H1 (cell line): ENCODE measurements at regions not wholly inside any gene's neighbourhood (a gene's known extent, or its start where the extent isn't known, plus 50 kb on each side); places are given as distances from the start of the nearest gene placed in this dataset.

Experiments
- CTCF ChIA-PET: fragments of 300-600 bp; sonication (Branson Sonifier 250); formaldehyde crosslinking; loops from one replicate; lab custom pipeline; 2021; ENCODE audit not compliant: partially characterized antibody; lab: Charles Lee
- POLR2A ChIA-PET: fragments of 300-600 bp; sonication (Branson Sonifier 250); formaldehyde crosslinking; loops from one replicate; lab custom pipeline; 2021; ENCODE audit warnings: inconsistent platforms; ENCODE audit not compliant: partially characterized antibody; lab: Charles Lee
- DNase-seq, 2 experiments: peaks; one replicate each; pipeline versions ENCODE4 v3.0.0 to v3.0.0-alpha.2; 2010 to 2022; ENCODE audit warnings: low spot score in 2 of 2, low read depth in 1 of 2, mixed read lengths in 1 of 2
- FAIRE-seq: peaks from 2 replicates; lab custom pipeline; 2011; peaks lifted over from hg19 to GRCh38; lab: Jason Lieb, UNC
- H2AFZ ChIP-seq: 2 replicates; pipeline ENCODE4 v1.8.1; 2012; ENCODE audit warnings: low read length, inconsistent platforms
- H2AK5ac ChIP-seq: 2 replicates; pipeline ENCODE4 v1.6.1; 2013; ENCODE audit warnings: low read depth, low read length
- H2BK120ac ChIP-seq: replicated peaks from 2 replicates; pipeline ENCODE3; 2013; ENCODE audit warnings: low read depth, low read length, inconsistent platforms
- H2BK12ac ChIP-seq: 2 replicates; pipeline ENCODE4 v1.6.1; 2013; ENCODE audit warnings: low read depth, low read length
- H2BK15ac ChIP-seq: 2 replicates; pipeline ENCODE4 v1.6.1; 2013; ENCODE audit warnings: low read length
- H2BK20ac ChIP-seq: 2 replicates; pipeline ENCODE4 v1.6.1; 2013; ENCODE audit warnings: low read length
- H2BK5ac ChIP-seq: 2 replicates; pipeline ENCODE4 v1.6.1; 2013; ENCODE audit warnings: low read depth, low read length
- H3K14ac ChIP-seq: 2 replicates; pipeline ENCODE4 v1.6.1; 2013; ENCODE audit warnings: inconsistent platforms; ENCODE audit not compliant: insufficient read length
- H3K18ac ChIP-seq: 2 replicates; pipeline ENCODE4 v1.6.1; 2013; ENCODE audit warnings: low read length; ENCODE audit errors: extremely low read depth
- H3K23ac ChIP-seq: 2 replicates; pipeline ENCODE4 v1.6.1; 2013; ENCODE audit warnings: inconsistent platforms; ENCODE audit not compliant: insufficient read length
- H3K23me2 ChIP-seq: 2 replicates; pipeline ENCODE4 v1.6.1; 2013; ENCODE audit warnings: low read depth, low read length
- H3K27ac ChIP-seq: 2 replicates; pipeline ENCODE4 v1.6.1; 2011; ENCODE audit warnings: low read depth, low read length, inconsistent platforms
- H3K27me3 ChIP-seq, 4 experiments: replicated peaks in 1 of 4; 1 replicate in 1 of 4; 2 replicates in 3 of 4; pipeline versions ENCODE4 v1.6.1 to v1.8.1; 2011 to 2013; ENCODE audit warnings: low read length in 3 of 4, mild to moderate bottlenecking in 3 of 4, inconsistent platforms in 2 of 4, mixed read lengths in 2 of 4, moderate library complexity in 1 of 4; ENCODE audit not compliant: control insufficient read depth in 3 of 4, insufficient read depth in 3 of 4; ENCODE audit errors: extremely low read depth in 1 of 4
- H3K36me3 ChIP-seq, 4 experiments: 2 replicates each; pipeline versions ENCODE4 v1.6.1 to v1.8.1; 2011 to 2013; ENCODE audit warnings: mild to moderate bottlenecking in 4 of 4, low read length in 3 of 4, moderate library complexity in 2 of 4, control low read depth in 1 of 4, inconsistent platforms in 1 of 4; ENCODE audit not compliant: insufficient read depth in 4 of 4, control insufficient read depth in 2 of 4
- H3K4ac ChIP-seq: replicated peaks from 2 replicates; pipeline ENCODE3; 2013; ENCODE audit warnings: low read length, low read depth, mixed read lengths, inconsistent platforms; ENCODE audit not compliant: insufficient read length
- H3K4me1 ChIP-seq, 4 experiments: replicated peaks in 1 of 4; 1 replicate in 1 of 4; 2 replicates in 3 of 4; pipeline versions ENCODE4 v1.6.1 to v1.8.1; 2011 to 2013; ENCODE audit warnings: low read length in 3 of 4, inconsistent platforms in 2 of 4, mixed read lengths in 1 of 4; ENCODE audit not compliant: insufficient read depth in 4 of 4, control insufficient read depth in 3 of 4
- H3K4me2 ChIP-seq, 2 experiments: 2 replicates each; pipeline versions ENCODE4 v1.6.1 to v1.8.1; 2011 to 2013; ENCODE audit warnings: low read depth in 2 of 2, low read length in 2 of 2, control low read depth in 1 of 2, inconsistent platforms in 1 of 2, mild to moderate bottlenecking in 1 of 2; ENCODE audit not compliant: insufficient read depth in 1 of 2
- H3K4me3 ChIP-seq, 4 experiments: fragments of 200-600, 300-600 bp in 1 of 4; sonication (generic), shearing (Covaris generic), sonication (Bioruptor Twin) in 1 of 4; 2 replicates each; pipeline versions ENCODE4 v1.5.1 to v1.8.1; 2011 to 2016; ENCODE audit warnings: low read length in 4 of 4, low read depth in 3 of 4, control low read depth in 2 of 4, inconsistent platforms in 2 of 4, mild to moderate bottlenecking in 2 of 4, mixed read lengths in 1 of 4, moderate library complexity in 1 of 4; ENCODE audit not compliant: insufficient read depth in 2 of 4; ENCODE audit errors: extremely low read depth in 1 of 4
- H3K56ac ChIP-seq: replicated peaks from 2 replicates; pipeline ENCODE3; 2013; ENCODE audit warnings: low read depth, mild to moderate bottlenecking, mixed read lengths, low read length, inconsistent platforms; ENCODE audit not compliant: insufficient read length
- H3K79me1 ChIP-seq: 2 replicates; pipeline ENCODE4 v1.6.1; 2013; ENCODE audit warnings: low read depth, low read length, control low read depth
- H3K79me2 ChIP-seq, 2 experiments: 2 replicates each; pipeline versions ENCODE4 v1.6.1 to v1.8.1; 2012 to 2013; ENCODE audit warnings: low read length in 2 of 2, mild to moderate bottlenecking in 2 of 2, inconsistent platforms in 1 of 2; ENCODE audit not compliant: insufficient read depth in 2 of 2, control insufficient read depth in 1 of 2
- H3K9ac ChIP-seq, 4 experiments: replicated peaks in 1 of 4; 1 replicate in 1 of 4; 2 replicates in 3 of 4; pipeline versions ENCODE4 v1.6.1 to v1.8.1; 2011 to 2013; ENCODE audit warnings: low read depth in 3 of 4, low read length in 3 of 4, control low read depth in 2 of 4, mild to moderate bottlenecking in 2 of 4, moderate library complexity in 2 of 4, inconsistent platforms in 1 of 4; ENCODE audit errors: extremely low read depth in 1 of 4
- H3K9me3 ChIP-seq, 2 experiments: 2 replicates each; pipeline versions ENCODE4 v1.6.1 to v1.8.1; 2012 to 2013; ENCODE audit warnings: mild to moderate bottlenecking in 2 of 2, moderate library complexity in 2 of 2, control low read depth in 1 of 2, inconsistent platforms in 1 of 2, low read depth in 1 of 2, low read length in 1 of 2, mixed read lengths in 1 of 2; ENCODE audit not compliant: insufficient read depth in 2 of 2
- H4K20me1 ChIP-seq, 2 experiments: replicated peaks in 1 of 2; 2 replicates each; pipeline versions ENCODE3 to v1.8.1; 2011 to 2013; ENCODE audit warnings: inconsistent platforms in 2 of 2, low read length in 2 of 2, mild to moderate bottlenecking in 1 of 2; ENCODE audit not compliant: insufficient read depth in 2 of 2, control insufficient read depth in 1 of 2
- H4K5ac ChIP-seq: 2 replicates; pipeline ENCODE4 v1.6.1; 2013; ENCODE audit warnings: low read length, low read depth, mixed read lengths, inconsistent platforms; ENCODE audit not compliant: insufficient read length
- H4K8ac ChIP-seq: 2 replicates; pipeline ENCODE4 v1.8.0; 2013; ENCODE audit warnings: mild to moderate bottlenecking, moderate library complexity, low read length, inconsistent platforms; ENCODE audit not compliant: insufficient read depth; ENCODE audit errors: extremely low read depth
- H4K91ac ChIP-seq: replicated peaks from 2 replicates; pipeline ENCODE3; 2013; ENCODE audit warnings: low read length, mixed read lengths, inconsistent platforms; ENCODE audit not compliant: insufficient read length
- BACH1 ChIP-seq: IDR thresholded peaks from 2 replicates; pipeline ENCODE4 v1.6.1; 2012; ENCODE audit warnings: low read length, improper control_type of control experiment
- BRCA1 ChIP-seq: IDR thresholded peaks from 2 replicates; pipeline ENCODE4 v1.6.1; 2012; ENCODE audit warnings: low read depth, low read length, improper control_type of control experiment
- CBX8 ChIP-seq: fragments of 300-800, 300-1000 bp; sonication (generic); IDR thresholded peaks from 2 replicates; pipeline ENCODE4 v1.7.1; 2016; ENCODE audit warnings: low read depth, low read length, borderline replicate concordance
- CHD1 ChIP-seq: IDR thresholded peaks from 2 replicates; pipeline ENCODE4 v1.6.1; 2012; ENCODE audit warnings: low read depth, low read length, improper control_type of control experiment
- EGR1 ChIP-seq: IDR thresholded peaks from 2 replicates; pipeline ENCODE4 v1.6.1; 2011; ENCODE audit warnings: low read depth, low read length, borderline replicate concordance
- EP300 ChIP-seq, 2 experiments: IDR thresholded peaks; 1 replicate in 1 of 2; 2 replicates in 1 of 2; pipeline ENCODE4 v1.6.1; 2011 to 2012; ENCODE audit warnings: low read depth in 2 of 2, low read length in 2 of 2, mild to moderate bottlenecking in 2 of 2, borderline replicate concordance in 1 of 2, inconsistent platforms in 1 of 2, moderate library complexity in 1 of 2
- KDM5A ChIP-seq: fragments of 200-600 bp; IDR thresholded peaks from 2 replicates; pipeline ENCODE4 v1.7.1; 2012; ENCODE audit warnings: mild to moderate bottlenecking, low read length, inconsistent platforms, mixed read lengths
- POLR2A ChIP-seq, 2 experiments: IDR thresholded peaks; 1 replicate in 1 of 2; 2 replicates in 1 of 2; pipeline ENCODE4 v1.6.1; 2011; ENCODE audit warnings: low read depth in 2 of 2, low read length in 2 of 2, mild to moderate bottlenecking in 2 of 2; ENCODE audit errors: control extremely low read depth in 1 of 2
- POU5F1 ChIP-seq: IDR thresholded peaks from 2 replicates; pipeline ENCODE4 v1.6.1; 2011; ENCODE audit warnings: low read depth, mild to moderate bottlenecking, low read length, moderate library complexity
- RAD21 ChIP-seq, 2 experiments: IDR thresholded peaks in 1 of 2; conservative IDR thresholded peaks in 1 of 2; 2 replicates each; pipeline ENCODE4 v1.6.1; 2011; ENCODE audit warnings: low read depth in 2 of 2, low read length in 2 of 2, improper control_type of control experiment in 1 of 2, inconsistent platforms in 1 of 2, mild to moderate bottlenecking in 1 of 2, moderate library complexity in 1 of 2
- TAF1 ChIP-seq: IDR thresholded peaks from 2 replicates; pipeline ENCODE4 v1.6.1; 2011; ENCODE audit warnings: mild to moderate bottlenecking, low read depth, low read length
- YY1 ChIP-seq: IDR thresholded peaks from 2 replicates; pipeline ENCODE4 v1.6.1; 2011; ENCODE audit warnings: low read depth, mild to moderate bottlenecking, low read length
- ZNF274 ChIP-seq: IDR thresholded peaks from 2 replicates; pipeline ENCODE4 v1.7.0; 2012; ENCODE audit warnings: low read length, borderline replicate concordance; ENCODE audit errors: extremely low read depth
- WGBS, 2 experiments: shearing (Covaris generic) in 1 of 2; methylation state at CpG; one replicate each; pipeline versions ENCODE4 v1.1.6 to v1.1.7; 2013 to 2015; ENCODE audit warnings: low lambda C conversion rate in 2 of 2, mixed read lengths in 2 of 2, inconsistent platforms in 1 of 2, low coverage in 1 of 2, missing lambda C conversion rate in 1 of 2; ENCODE audit not compliant: insufficient replicate concordance in 2 of 2, insufficient coverage in 1 of 2, insufficient read length in 1 of 2; ENCODE audit errors: extremely low coverage in 1 of 2, missing lambda C conversion rate in 1 of 2; 5-methylcytosine and 5-hydroxymethylcytosine counted together
- TF ChIP-seq, protein P1 (sequence below): IDR thresholded peaks from 2 replicates; pipeline ENCODE4 v1.6.1; 2011; ENCODE audit warnings: low read depth, mild to moderate bottlenecking, low read length; ENCODE audit not compliant: insufficient read depth

DNA sequence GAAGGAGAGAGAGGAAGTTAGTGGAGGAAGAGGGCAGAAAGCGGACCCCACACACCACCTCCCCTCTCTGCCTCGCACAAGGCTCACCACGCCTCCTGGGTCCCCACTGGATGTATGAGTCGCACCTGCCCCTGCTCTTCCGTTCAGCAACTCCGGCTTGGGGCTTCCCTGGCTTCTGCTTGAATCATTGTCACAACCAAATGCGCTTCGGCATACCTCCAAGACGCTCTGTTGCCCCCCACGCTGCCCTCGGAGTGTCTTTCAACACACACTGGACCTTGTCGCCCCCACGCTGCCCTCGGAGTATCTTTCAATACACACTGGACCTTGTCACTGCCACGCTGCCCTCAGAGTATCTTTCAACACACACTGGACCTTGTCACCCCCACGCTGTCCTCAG is 247.2 kb downstream of the TEX29 start:
- Histone ChIP-seq H3K4me1 (no peaks in the 10 kb centered on the region), H3K9ac (no peak overlapping the region), H2BK120ac (no peak overlapping the region), H3K18ac (no peak overlapping the region), H3K4ac (no peak overlapping the region), H2AFZ (no peak overlapping the region), H3K79me1 (no peaks in the 10 kb centered on the region), H3K14ac (no peak overlapping the region), H4K5ac (no peak overlapping the region), H3K27me3 (no peaks in the 10 kb centered on the region; a peak in 1 of 7 replicates), H3K27ac (no peak overlapping the region), H2BK5ac (no peak overlapping the region), H2BK20ac (no peak overlapping the region), H3K9me3 (0 out of 4 replicates have a peak, but pooled peaks cover 0 to 8% of the 10 kb centered on the region in 2 experiments), H3K36me3 (no peaks in the 10 kb centered on the region), H3K23ac (no peak overlapping the region), H3K23me2 (no peaks in the 10 kb centered on the region), H2AK5ac (no peak overlapping the region), H3K4me2 (no peak overlapping the region), H4K91ac (no peak overlapping the region), H4K8ac (no peak overlapping the region), H2BK15ac (no peak overlapping the region), H3K56ac (no peak overlapping the region), H4K20me1 (no peaks in the 10 kb centered on the region), H3K79me2 (no peaks in the 10 kb centered on the region), H3K4me3 (no peak overlapping the region), H2BK12ac (no peak overlapping the region)
- ChIA-PET POLR2A (no interaction called here), CTCF (no interaction called here)
- DNase-seq (no peak), FAIRE-seq (no peak)
- WGBS, 2 experiments = 93% methylated on average over 15 of the region's 16 CpGs; no CpG with 5 or more reads in 1 of the 2 experiments
- TF ChIP-seq BRCA1 (no peak), TAF1 (no peak), RAD21 (IDR thresholded peaks at IDR 0.05 in 1 of 2, conservative IDR thresholded peaks at IDR 0.05 in 1 of 2; ENCODE audit: low read depth in 2 of 2, low read length in 2 of 2) (no peak), CBX8 (no peak), EP300 (IDR thresholded peaks at IDR 0.05; ENCODE audit: borderline replicate concordance in 1 of 2, low read depth in 2 of 2, low read length in 2 of 2) (no peak), POLR2A (IDR thresholded peaks at IDR 0.05; ENCODE audit: control extremely low read depth in 1 of 2, low read depth in 2 of 2, low read length in 2 of 2) (no peak), YY1 (no peak), EGR1 (no peak), KDM5A (no peak), ZNF274 (no peak), CHD1 (no peak), POU5F1 (no peak), BACH1 (no peak)
- TF ChIP-seq, protein P1, sequence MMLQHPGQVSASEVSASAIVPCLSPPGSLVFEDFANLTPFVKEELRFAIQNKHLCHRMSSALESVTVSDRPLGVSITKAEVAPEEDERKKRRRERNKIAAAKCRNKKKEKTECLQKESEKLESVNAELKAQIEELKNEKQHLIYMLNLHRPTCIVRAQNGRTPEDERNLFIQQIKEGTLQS = no peak
